AG04449 (cell line): ENCODE measurements at regions not wholly inside any gene's neighbourhood (a gene's known extent, or its start where the extent isn't known, plus 50 kb on each side); places are given as distances from the start of the nearest gene placed in this dataset.

ENCODE experiments used
- CTCF ChIA-PET: fragments of 350-600 bp; formaldehyde crosslinking; extraction: SDS; loops from one replicate; lab custom pipeline; 2021; ENCODE audit warnings: antibody characterized with exemption; lab: Yijun Ruan, JAX
- POLR2A ChIA-PET: fragments of 400-600, 350-600 bp; formaldehyde crosslinking; extraction: SDS; loops from one replicate; lab custom pipeline; 2020; ENCODE audit warnings: antibody characterized with exemption, inconsistent platforms; lab: Yijun Ruan, JAX
- DNase-seq: peaks from one replicate; pipeline ENCODE4 v3.0.0-alpha.2; 2010; ENCODE audit warnings: low read depth, low spot score
- H3K4me3 ChIP-seq: 2 replicates; pipeline ENCODE4 v1.5.1; 2011; ENCODE audit warnings: low read depth, mild to moderate bottlenecking, control low read depth, low read length
- TF ChIP-seq, protein P1 (sequence below): IDR thresholded peaks from one replicate; pipeline ENCODE4 v1.5.1; 2011; ENCODE audit warnings: mild to moderate bottlenecking, moderate library complexity, low read length, control low read depth, inconsistent platforms; ENCODE audit not compliant: insufficient read depth; ENCODE audit errors: missing control alignments

DNA sequence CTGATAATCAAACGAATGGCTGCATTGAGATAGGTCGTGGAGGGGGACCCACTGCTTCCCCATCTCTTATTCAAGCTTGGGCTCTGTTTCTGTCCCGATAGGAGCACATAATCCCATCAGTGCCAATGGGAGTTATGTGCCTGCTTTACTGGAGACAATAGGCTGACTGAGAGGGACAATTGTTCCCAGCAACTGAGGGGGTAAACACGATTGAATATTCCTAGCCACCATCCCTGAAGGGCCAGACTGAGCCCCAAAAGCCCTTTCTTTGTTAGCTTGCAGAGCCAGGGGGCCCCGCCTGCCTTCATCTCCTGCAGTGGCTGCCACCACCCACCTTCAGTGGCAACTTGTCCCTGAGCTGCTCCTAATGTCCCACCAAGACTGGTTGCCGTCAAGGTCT is 172.8 kb upstream of the NAV2 start:
- no peak for DNase-seq
- TF ChIP-seq, protein P1, sequence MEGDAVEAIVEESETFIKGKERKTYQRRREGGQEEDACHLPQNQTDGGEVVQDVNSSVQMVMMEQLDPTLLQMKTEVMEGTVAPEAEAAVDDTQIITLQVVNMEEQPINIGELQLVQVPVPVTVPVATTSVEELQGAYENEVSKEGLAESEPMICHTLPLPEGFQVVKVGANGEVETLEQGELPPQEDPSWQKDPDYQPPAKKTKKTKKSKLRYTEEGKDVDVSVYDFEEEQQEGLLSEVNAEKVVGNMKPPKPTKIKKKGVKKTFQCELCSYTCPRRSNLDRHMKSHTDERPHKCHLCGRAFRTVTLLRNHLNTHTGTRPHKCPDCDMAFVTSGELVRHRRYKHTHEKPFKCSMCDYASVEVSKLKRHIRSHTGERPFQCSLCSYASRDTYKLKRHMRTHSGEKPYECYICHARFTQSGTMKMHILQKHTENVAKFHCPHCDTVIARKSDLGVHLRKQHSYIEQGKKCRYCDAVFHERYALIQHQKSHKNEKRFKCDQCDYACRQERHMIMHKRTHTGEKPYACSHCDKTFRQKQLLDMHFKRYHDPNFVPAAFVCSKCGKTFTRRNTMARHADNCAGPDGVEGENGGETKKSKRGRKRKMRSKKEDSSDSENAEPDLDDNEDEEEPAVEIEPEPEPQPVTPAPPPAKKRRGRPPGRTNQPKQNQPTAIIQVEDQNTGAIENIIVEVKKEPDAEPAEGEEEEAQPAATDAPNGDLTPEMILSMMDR: no peak
- H3K4me3 ChIP-seq: no peak overlapping the region
- POLR2A ChIA-PET: no interaction called here
- CTCF ChIA-PET: interaction anchor here (1.0 to 1.2 kb wide), 2 partner anchors 10 to 14 kb away, joined by 3 to 5 read pairs; no protein-coding TSS in a partner anchor

DNA sequence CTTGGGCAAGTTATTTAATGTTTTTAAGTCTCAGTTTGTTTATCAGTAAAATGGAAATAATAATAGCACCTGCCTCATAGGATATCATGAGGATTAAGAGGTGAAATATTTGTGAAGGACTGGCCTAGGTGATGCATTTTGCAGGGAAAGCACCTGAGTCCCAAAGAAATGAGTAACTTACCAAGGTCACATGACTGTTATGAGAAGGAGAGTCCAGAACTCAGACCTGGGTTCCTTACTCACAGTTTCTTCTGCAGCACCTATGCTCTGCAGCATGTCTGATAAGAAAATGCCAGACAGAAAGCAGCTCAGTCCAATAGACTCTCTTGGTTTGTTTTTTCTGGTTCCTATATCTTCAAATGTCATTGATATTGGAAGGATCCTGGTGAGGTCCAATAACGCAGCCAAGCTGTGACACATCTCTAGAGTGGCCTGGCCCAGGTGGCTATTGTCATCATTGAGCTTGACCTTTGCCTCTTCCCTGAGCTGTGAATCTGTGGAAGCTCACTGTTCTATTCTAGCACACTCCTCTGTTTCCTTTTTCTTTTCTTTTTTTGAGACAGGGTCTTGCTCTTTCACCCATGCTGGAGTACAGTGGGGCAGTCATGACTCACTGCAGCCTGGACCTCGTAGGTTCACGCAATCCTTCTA is 174.7 kb upstream of the NAV2 start:
- TF ChIP-seq, protein P1: no peak
- ChIA-PET CTCF (interaction anchor here (1.4 kb wide), 1 partner anchor 15 kb away, joined by 3 read pairs; no protein-coding TSS in a partner anchor), POLR2A (no interaction called here)
- DNase-seq: no peak
- H3K4me3 ChIP-seq: no peak overlapping the region

- CTCF ChIA-PET: interaction anchor here (0.8 to 1.6 kb wide), 3 partner anchors 11 to 21 kb away, joined by 3 to 7 read pairs (median 3); no protein-coding TSS in a partner anchor
Measured at GRCh38 chr11:19536131-19536530, 176.5 kb upstream of the NAV2 start.

DNA sequence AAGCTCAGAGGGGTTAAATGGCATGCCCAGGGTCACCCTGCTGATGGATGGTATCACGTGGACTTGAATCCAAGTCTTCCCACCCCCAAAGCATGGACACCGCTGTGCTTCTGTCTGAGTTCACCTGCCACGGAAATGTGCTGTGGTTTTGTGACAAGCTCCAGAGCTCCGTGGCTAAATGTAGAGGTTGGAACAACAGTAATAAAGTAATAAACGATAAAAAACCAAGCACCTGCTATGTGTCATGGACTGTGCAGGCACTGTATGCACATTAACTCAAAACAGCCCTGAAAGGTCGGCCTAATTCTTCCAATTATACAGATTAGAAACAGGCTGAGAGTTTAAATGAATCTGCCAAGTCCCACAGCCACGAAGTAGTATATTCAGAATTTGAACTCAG is 182.1 kb upstream of the NAV2 start:
- no peak overlapping the region for H3K4me3 ChIP-seq
- CTCF ChIA-PET: no interaction called here
- TF ChIP-seq, protein P1: no peak
- POLR2A ChIA-PET: no interaction called here
- DNase-seq: no peak

More at GRCh38 chr11:19536131-19536530, 176.5 kb upstream of the NAV2 start:
- POLR2A ChIA-PET: no interaction called here
- DNase-seq: no peak
- TF ChIP-seq, protein P1: no peak
- no peak overlapping the region for H3K4me3 ChIP-seq

- ChIA-PET POLR2A (no interaction called here), CTCF (no interaction called here)
- DNase-seq: no peak
- TF ChIP-seq, protein P1: no peak
- no peak overlapping the region for H3K4me3 ChIP-seq
Measured at GRCh38 chr11:19526119-19526518, 186.5 kb upstream of the NAV2 start.

- DNase-seq: no peak
- POLR2A ChIA-PET: no interaction called here
- TF ChIP-seq, protein P1: no peak
- H3K4me3 ChIP-seq: no peak overlapping the region
- CTCF ChIA-PET: interaction anchor here (1.0 kb wide), 1 partner anchor 449 kb away, joined by 3 read pairs; no protein-coding TSS in a partner anchor
Measured at GRCh38 chr11:19525714-19526113, 186.9 kb upstream of the NAV2 start.
